Vagina (tissue), 2 donors: ENCODE measurements at regions not wholly inside any gene's neighbourhood (a gene's known extent, or its start where the extent isn't known, plus 50 kb on each side); places are given as distances from the start of the nearest gene placed in this dataset.

Experiments used
- POLR2A ChIP-seq, 2 donors: fragments of 450-650 bp; IDR thresholded peaks; one replicate each; pipeline ENCODE4 v1.6.1; 2017; ENCODE audit warnings: antibody characterized with exemption in 2 of 2, mild to moderate bottlenecking in 2 of 2, moderate library complexity in 2 of 2
- TF ChIP-seq, protein P1 (sequence below), 3 experiments: fragments of 450-650 bp in 2 of 3; fragments of 200-600 bp in 1 of 3; sonication (generic) in 1 of 3; IDR thresholded peaks; one replicate each; pipeline ENCODE4 v1.5.1; 2017 to 2019; ENCODE audit warnings: antibody characterized with exemption in 3 of 3, mild to moderate bottlenecking in 2 of 3, moderate library complexity in 2 of 3

DNA sequence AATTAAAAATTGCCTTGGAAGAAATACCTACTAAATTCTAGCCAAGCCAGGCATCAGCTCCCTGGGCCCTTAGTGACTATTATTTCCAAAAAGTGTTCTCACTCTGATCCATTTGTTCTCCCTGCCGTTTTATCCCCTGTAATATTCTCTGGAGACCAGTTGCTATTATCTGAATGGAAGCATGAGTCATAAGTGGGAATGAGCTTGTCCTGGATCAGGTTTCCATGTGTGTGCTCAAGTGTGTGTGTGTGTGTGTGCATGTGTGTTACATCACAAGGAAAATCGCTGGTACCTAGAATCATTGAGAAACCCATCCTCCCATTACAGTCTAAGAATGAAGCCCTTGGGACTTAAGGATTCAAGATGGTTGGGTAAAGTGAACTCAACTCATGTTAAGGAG, 130.3 kb upstream of the CXCR4 start:
- TF ChIP-seq, protein P1, sequence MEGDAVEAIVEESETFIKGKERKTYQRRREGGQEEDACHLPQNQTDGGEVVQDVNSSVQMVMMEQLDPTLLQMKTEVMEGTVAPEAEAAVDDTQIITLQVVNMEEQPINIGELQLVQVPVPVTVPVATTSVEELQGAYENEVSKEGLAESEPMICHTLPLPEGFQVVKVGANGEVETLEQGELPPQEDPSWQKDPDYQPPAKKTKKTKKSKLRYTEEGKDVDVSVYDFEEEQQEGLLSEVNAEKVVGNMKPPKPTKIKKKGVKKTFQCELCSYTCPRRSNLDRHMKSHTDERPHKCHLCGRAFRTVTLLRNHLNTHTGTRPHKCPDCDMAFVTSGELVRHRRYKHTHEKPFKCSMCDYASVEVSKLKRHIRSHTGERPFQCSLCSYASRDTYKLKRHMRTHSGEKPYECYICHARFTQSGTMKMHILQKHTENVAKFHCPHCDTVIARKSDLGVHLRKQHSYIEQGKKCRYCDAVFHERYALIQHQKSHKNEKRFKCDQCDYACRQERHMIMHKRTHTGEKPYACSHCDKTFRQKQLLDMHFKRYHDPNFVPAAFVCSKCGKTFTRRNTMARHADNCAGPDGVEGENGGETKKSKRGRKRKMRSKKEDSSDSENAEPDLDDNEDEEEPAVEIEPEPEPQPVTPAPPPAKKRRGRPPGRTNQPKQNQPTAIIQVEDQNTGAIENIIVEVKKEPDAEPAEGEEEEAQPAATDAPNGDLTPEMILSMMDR (IDR thresholded peaks at IDR 0.05) = no peak
- TF ChIP-seq POLR2A (IDR thresholded peaks at IDR 0.05) = no peak
